Activated T-helper 1 cell treated with anti-CD3 and anti-CD28 coated beads, Interleukin-12 subunit alpha, Interleukin-12 subunit beta, Interleukin-2, Interleukin-4 antibody, amounts not matched to agents 30 ng/mL and 10 ng/mL and 1 ng/mL, durations not matched to agents 14 hours and 24 hours and 36 hours (primary cell): ENCODE measurements at regions not wholly inside any gene's neighbourhood (a gene's known extent, or its start where the extent isn't known, plus 50 kb on each side); places are given as distances from the start of the nearest gene placed in this dataset.

Source experiments
- DNase-seq: peaks from one replicate; pipeline ENCODE4 v3.0.0; 2021; ENCODE audit warnings: low spot score
- H3K27ac Mint-ChIP-seq: one replicate; pipeline ENCODE4 v1.8.0; 2021; ENCODE audit warnings: mild to moderate bottlenecking, mixed read lengths
- H3K27me3 Mint-ChIP-seq: one replicate; pipeline ENCODE4 v1.8.0; 2022; ENCODE audit warnings: mild to moderate bottlenecking, moderate library complexity, mixed read lengths; ENCODE audit not compliant: insufficient read depth
- H3K36me3 Mint-ChIP-seq: one replicate; pipeline ENCODE4 v1.8.0; 2021; ENCODE audit warnings: low read depth, mixed read lengths
- H3K4me1 Mint-ChIP-seq: one replicate; pipeline ENCODE4 v1.8.0; 2021; ENCODE audit warnings: low read depth, mixed read lengths
- H3K4me3 Mint-ChIP-seq: one replicate; pipeline ENCODE4 v1.8.0; 2021; ENCODE audit warnings: mild to moderate bottlenecking, moderate library complexity, mixed read lengths
- H3K9me3 Mint-ChIP-seq: one replicate; pipeline ENCODE4 v1.8.0; 2021; ENCODE audit warnings: mixed read lengths
- intact Hi-C: fragments of 100-400 bp; cut with micrococcal nuclease; formaldehyde crosslinking; loops from one replicate; pipeline ENCODE4 v1.15.1; 2024

- H3K9me3 Mint-ChIP-seq, result no peaks in the 10 kb centered on the region
Observed at GRCh38 chr12:18207266-18207665, 54.1 kb upstream of the PIK3C2G start.

GRCh38 chr12:18206198-18206597 is 55.1 kb upstream of the PIK3C2G start:
- DNase-seq, result no peak
- no peaks in the 10 kb centered on the region for H3K4me1 Mint-ChIP-seq
- H3K27ac Mint-ChIP-seq, result no peak overlapping the region
- H3K4me3 Mint-ChIP-seq, result no peak overlapping the region
- no peaks in the 10 kb centered on the region for H3K9me3 Mint-ChIP-seq
- intact Hi-C loops, result no loop called here
- H3K36me3 Mint-ChIP-seq, result no peaks in the 10 kb centered on the region
- no peaks in the 10 kb centered on the region for H3K27me3 Mint-ChIP-seq

More at GRCh38 chr12:18207266-18207665, 54.1 kb upstream of the PIK3C2G start:
- Mint-ChIP-seq H3K4me3 (no peak overlapping the region), H3K36me3 (no peaks in the 10 kb centered on the region), H3K4me1 (no peaks in the 10 kb centered on the region), H3K27ac (no peak overlapping the region), H3K27me3 (no peaks in the 10 kb centered on the region)
- intact Hi-C loops, result no loop called here
- DNase-seq, result no peak

- no peak for DNase-seq
- Mint-ChIP-seq H3K4me1 (no peaks in the 10 kb centered on the region), H3K27me3 (no peaks in the 10 kb centered on the region), H3K27ac (no peak overlapping the region), H3K36me3 (no peaks in the 10 kb centered on the region), H3K4me3 (no peak overlapping the region), H3K9me3 (no peaks in the 10 kb centered on the region)
- intact Hi-C loops, result no loop called here
Observed at GRCh38 chr12:18204053-18204452, 57.3 kb upstream of the PIK3C2G start.

- no peaks in the 10 kb centered on the region for H3K27me3 Mint-ChIP-seq
- H3K4me3 Mint-ChIP-seq, result no peak overlapping the region
- H3K9me3 Mint-ChIP-seq, result peaks cover 6% of the 10 kb centered on the region
- intact Hi-C loops, result no loop called here
- no peaks in the 10 kb centered on the region for H3K36me3 Mint-ChIP-seq
- no peak overlapping the region for H3K27ac Mint-ChIP-seq
- H3K4me1 Mint-ChIP-seq, result no peaks in the 10 kb centered on the region
- DNase-seq, result no peak
Observed at GRCh38 chr12:18192119-18192518, 69.2 kb upstream of the PIK3C2G start.

- no peak overlapping the region for H3K4me3 Mint-ChIP-seq
- no peak for DNase-seq
- intact Hi-C loops, result no loop called here
Observed at GRCh38 chr12:18183141-18183540, 78.2 kb upstream of the PIK3C2G start.

GRCh38 chr12:18171571-18171970 is 81.6 kb upstream of the RERGL start:
- Mint-ChIP-seq H3K4me3 (no peak overlapping the region), H3K27ac (no peak overlapping the region), H3K4me1 (no peaks in the 10 kb centered on the region), H3K36me3 (no peaks in the 10 kb centered on the region), H3K27me3 (no peaks in the 10 kb centered on the region), H3K9me3 (peaks cover 20% of the 10 kb centered on the region)
- no peak for DNase-seq
- intact Hi-C loops, result no loop called here

More at GRCh38 chr12:18183141-18183540, 78.2 kb upstream of the PIK3C2G start:
- Mint-ChIP-seq H3K27me3 (no peaks in the 10 kb centered on the region), H3K4me1 (no peaks in the 10 kb centered on the region), H3K36me3 (no peaks in the 10 kb centered on the region), H3K27ac (no peak overlapping the region), H3K9me3 (no peaks in the 10 kb centered on the region)

GRCh38 chr12:18168016-18168415 is 78.0 kb upstream of the RERGL start:
- no peak for DNase-seq
- H3K4me3 Mint-ChIP-seq, result no peak overlapping the region
- intact Hi-C loops, result no loop called here
- peaks cover 10% of the 10 kb centered on the region for H3K4me1 Mint-ChIP-seq
- peaks cover 17% of the 10 kb centered on the region for H3K9me3 Mint-ChIP-seq
- H3K27ac Mint-ChIP-seq, result no peak overlapping the region
- H3K27me3 Mint-ChIP-seq, result no peaks in the 10 kb centered on the region
- H3K36me3 Mint-ChIP-seq, result no peaks in the 10 kb centered on the region

GRCh38 chr12:18165889-18166288 is 75.9 kb upstream of the RERGL start:
- DNase-seq, result no peak
- H3K4me3 Mint-ChIP-seq, result no peak overlapping the region
- intact Hi-C loops, result no loop called here
- H3K36me3 Mint-ChIP-seq, result no peaks in the 10 kb centered on the region
- H3K27me3 Mint-ChIP-seq, result no peaks in the 10 kb centered on the region
- peaks cover 6% of the 10 kb centered on the region for H3K9me3 Mint-ChIP-seq
- H3K4me1 Mint-ChIP-seq, result peaks cover 10% of the 10 kb centered on the region
- peak overlapping the region; percentile 36 for H3K27ac Mint-ChIP-seq

GRCh38 chr12:18165422-18165871 is 75.5 kb upstream of the RERGL start:
- peaks cover 6% of the 10 kb centered on the region for H3K9me3 Mint-ChIP-seq
- DNase-seq, result peak; percentile 7
- intact Hi-C loops, result no loop called here
- H3K4me3 Mint-ChIP-seq, result no peak overlapping the region
- peak overlapping the region; percentile 36 for H3K27ac Mint-ChIP-seq
- no peaks in the 10 kb centered on the region for H3K36me3 Mint-ChIP-seq
- no peaks in the 10 kb centered on the region for H3K27me3 Mint-ChIP-seq
- peaks cover 10% of the 10 kb centered on the region for H3K4me1 Mint-ChIP-seq

GRCh38 chr12:18160901-18161300 is 70.9 kb upstream of the RERGL start:
- Mint-ChIP-seq H3K4me3 (no peak overlapping the region), H3K36me3 (no peaks in the 10 kb centered on the region), H3K27ac (no peak overlapping the region), H3K9me3 (peaks cover 6% of the 10 kb centered on the region), H3K4me1 (peaks cover 8% of the 10 kb centered on the region), H3K27me3 (peaks cover 2% of the 10 kb centered on the region)
- intact Hi-C loops, result no loop called here
- no peak for DNase-seq

- no peak overlapping the region for H3K4me3 Mint-ChIP-seq
- intact Hi-C loops, result loop anchor here (2.0 kb wide), 1 partner anchor 66 kb away; no protein-coding TSS in a partner anchor
- no peaks in the 10 kb centered on the region for H3K36me3 Mint-ChIP-seq
- H3K27ac Mint-ChIP-seq, result no peak overlapping the region
- no peak for DNase-seq
- H3K4me1 Mint-ChIP-seq, result no peaks in the 10 kb centered on the region
- peaks cover 2% of the 10 kb centered on the region for H3K27me3 Mint-ChIP-seq
- peaks cover 3% of the 10 kb centered on the region for H3K9me3 Mint-ChIP-seq
Observed at GRCh38 chr12:18158774-18159557, 69.0 kb upstream of the RERGL start.

GRCh38 chr12:18153826-18154225 is 63.8 kb upstream of the RERGL start:
- no peaks in the 10 kb centered on the region for H3K4me1 Mint-ChIP-seq
- no peak overlapping the region for H3K27ac Mint-ChIP-seq
- no peaks in the 10 kb centered on the region for H3K9me3 Mint-ChIP-seq
- H3K36me3 Mint-ChIP-seq, result no peaks in the 10 kb centered on the region
- no peaks in the 10 kb centered on the region for H3K27me3 Mint-ChIP-seq
- intact Hi-C loops, result no loop called here
- no peak for DNase-seq
- no peak overlapping the region for H3K4me3 Mint-ChIP-seq

GRCh38 chr12:18151036-18151435 is 61.0 kb upstream of the RERGL start:
- Mint-ChIP-seq H3K4me1 (no peaks in the 10 kb centered on the region), H3K36me3 (no peaks in the 10 kb centered on the region), H3K4me3 (no peak overlapping the region), H3K9me3 (no peaks in the 10 kb centered on the region), H3K27ac (no peak overlapping the region), H3K27me3 (no peaks in the 10 kb centered on the region)
- intact Hi-C loops, result no loop called here
- no peak for DNase-seq
